PC-9 (cell line): ENCODE measurements at regions not wholly inside any gene's neighbourhood (a gene's known extent, or its start where the extent isn't known, plus 50 kb on each side); places are given as distances from the start of the nearest gene placed in this dataset.

Experiments
- CTCF ChIP-seq: fragments of 200-600 bp; sonication (generic); conservative IDR thresholded peaks from 2 replicates; pipeline ENCODE4 v1.6.1; 2017; ENCODE audit warnings: mixed run types, antibody characterized with exemption, mild to moderate bottlenecking, moderate library complexity
- EZH2 ChIP-seq: fragments of 200-600 bp; sonication (generic); IDR thresholded peaks from 2 replicates; pipeline ENCODE4 v1.8.0; 2017; ENCODE audit warnings: antibody characterized with exemption, low read depth

- TF ChIP-seq CTCF (no peak), EZH2 (no peak)
These were observed 1296.5 kb downstream of the MAT2B start for GRCh38 chr5:164801910-164802309.
